OCI-LY3 (cell line): ENCODE measurements at regions not wholly inside any gene's neighbourhood (a gene's known extent, or its start where the extent isn't known, plus 50 kb on each side); places are given as distances from the start of the nearest gene placed in this dataset.

ENCODE experiments used
- CTCF ChIP-seq: fragments of 200-600, 300-600 bp; sonication (generic); IDR thresholded peaks from 2 replicates; pipeline ENCODE4 v1.5.1; 2014; ENCODE audit warnings: antibody characterized with exemption, low read length, low read depth
- EZH2phosphoT487 ChIP-seq: fragments of 200-600 bp; shearing (Covaris generic); IDR thresholded peaks from 2 replicates; pipeline ENCODE4 v1.6.1; 2018; ENCODE audit warnings: antibody characterized with exemption, mixed run types, low read depth

- TF ChIP-seq CTCF: no peak
- TF ChIP-seq EZH2phosphoT487: no peak
These were observed 151.8 kb downstream of the SMC2 start for GRCh38 chr9:104245925-104246324.
